Lung (tissue), 11 donors: ENCODE measurements at regions not wholly inside any gene's neighbourhood (a gene's known extent, or its start where the extent isn't known, plus 50 kb on each side); places are given as distances from the start of the nearest gene placed in this dataset.

ENCODE experiments used
- ATAC-seq: fragments of 200-7000 bp; cut with Tn5 transposase; one replicate; pipeline ENCODE4 v1.9.1; 2020; ENCODE audit warnings: moderate number of reproducible peaks; ENCODE audit not compliant: insufficient read depth, low FRiP score
- DNase-seq, 3 donors: peaks; one replicate each; pipeline ENCODE4 v3.0.0-alpha.2; 2013 to 2017
- H3K27ac ChIP-seq, 2 donors: one replicate each; pipeline ENCODE4 v1.5.1; 2013; ENCODE audit warnings: mild to moderate bottlenecking in 2 of 2, moderate library complexity in 2 of 2, control low read depth in 1 of 2, inconsistent platforms in 1 of 2, low read depth in 1 of 2, low read length in 1 of 2
- H3K27me3 ChIP-seq, 3 donors: one replicate each; pipeline ENCODE4 v1.5.1; 2013; ENCODE audit warnings: low read length in 2 of 3; ENCODE audit not compliant: control insufficient read depth in 3 of 3, insufficient read depth in 3 of 3
- H3K36me3 ChIP-seq, 4 donors: one replicate each; pipeline ENCODE4 v1.5.1; 2013; ENCODE audit warnings: low read length in 4 of 4, mild to moderate bottlenecking in 1 of 4, moderate library complexity in 1 of 4; ENCODE audit not compliant: control insufficient read depth in 4 of 4, insufficient read depth in 4 of 4
- H3K4me1 ChIP-seq, 5 donors: one replicate each; pipeline ENCODE4 v1.5.1; 2013; ENCODE audit warnings: low read length in 5 of 5, mild to moderate bottlenecking in 2 of 5, moderate library complexity in 1 of 5; ENCODE audit not compliant: control insufficient read depth in 5 of 5, insufficient read depth in 5 of 5
- H3K4me3 ChIP-seq: one replicate; pipeline ENCODE4 v1.5.1; 2013; ENCODE audit warnings: mild to moderate bottlenecking, control low read depth, moderate library complexity
- H3K9ac ChIP-seq, 2 donors: one replicate each; pipeline ENCODE4 v1.5.1; 2013; ENCODE audit warnings: low read length in 2 of 2, control low read depth in 1 of 2; ENCODE audit not compliant: insufficient read depth in 1 of 2
- H3K9me3 ChIP-seq, 4 donors: one replicate each; pipeline ENCODE4 v1.5.1; 2013; ENCODE audit warnings: low read length in 3 of 4, mild to moderate bottlenecking in 1 of 4, moderate library complexity in 1 of 4; ENCODE audit not compliant: control insufficient read depth in 4 of 4, insufficient read depth in 3 of 4
- CTCF ChIP-seq: IDR thresholded peaks from 2 replicates; pipeline ENCODE4 v1.5.1; 2012; ENCODE audit warnings: mild to moderate bottlenecking; ENCODE audit errors: control extremely low read depth, extremely low read depth
- WGBS, 2 donors: extraction: QIAGEN DNeasy Blood & Tissue Kit; methylation state at CpG; one replicate each; pipeline ENCODE4 v1.1.7; 2013; 5-methylcytosine and 5-hydroxymethylcytosine counted together
- donor health status: control.
- donor health status: control.
- donor health status: Bipolar disorder and iron deficiency.
- donor health status: healthy.
- donor health status: DM: yes; HTN: yes; CAD: no.

- no peak for TF ChIP-seq CTCF
These were observed 315.8 kb upstream of the KLHL29 start for GRCh38 chr2:23069156-23069555.

GRCh38 chr2:23069923-23070322 is 315.1 kb upstream of the KLHL29 start:
- peak in 1 of 3 donors; percentile 11 for DNase-seq
- 27 to 40% methylated on average over 3 of the region's 3 CpGs for WGBS, 2 donors
- Histone ChIP-seq H3K4me3 (no peak overlapping the region), H3K4me1 (peaks cover 0 to 3% (median 0%) of the 10 kb centered on the region in 5 donors), H3K9me3 (no peaks in the 10 kb centered on the region), H3K9ac (no peak overlapping the region), H3K36me3 (no peaks in the 10 kb centered on the region), H3K27me3 (no peaks in the 10 kb centered on the region), H3K27ac (no peak overlapping the region)
- no peak for TF ChIP-seq CTCF
- ATAC-seq, result no peak

More at GRCh38 chr2:23069156-23069555, 315.8 kb upstream of the KLHL29 start:
- Histone ChIP-seq H3K9ac (no peak overlapping the region), H3K4me3 (no peak overlapping the region), H3K27me3 (no peaks in the 10 kb centered on the region), H3K9me3 (no peaks in the 10 kb centered on the region), H3K36me3 (no peaks in the 10 kb centered on the region), H3K4me1 (peaks cover 0 to 3% (median 0%) of the 10 kb centered on the region in 5 donors), H3K27ac (no peak overlapping the region)
- no peak for DNase-seq
- ATAC-seq, result no peak
- WGBS, 2 donors, result 88 to 95% methylated on average over 3 of the region's 3 CpGs

GRCh38 chr2:23073056-23073455 is 311.9 kb upstream of the KLHL29 start:
- no peaks in the 10 kb centered on the region for H3K36me3 ChIP-seq
- no peak for TF ChIP-seq CTCF
- no peak for ATAC-seq
- H3K27me3 ChIP-seq, result no peaks in the 10 kb centered on the region
- H3K4me1 ChIP-seq, result no peaks in the 10 kb centered on the region
- H3K9me3 ChIP-seq, result no peaks in the 10 kb centered on the region
- no peak overlapping the region for H3K4me3 ChIP-seq
- DNase-seq, result no peak
- no peak overlapping the region for H3K9ac ChIP-seq
- no peak overlapping the region for H3K27ac ChIP-seq

GRCh38 chr2:23073671-23074070 is 311.3 kb upstream of the KLHL29 start:
- ATAC-seq (no peak), DNase-seq (no peak)
- 50 to 63% methylated on average over 2 of the region's 2 CpGs for WGBS, 2 donors
- Histone ChIP-seq H3K9ac (no peak overlapping the region), H3K27ac (no peak overlapping the region), H3K9me3 (no peaks in the 10 kb centered on the region), H3K4me1 (no peaks in the 10 kb centered on the region), H3K36me3 (no peaks in the 10 kb centered on the region), H3K27me3 (no peaks in the 10 kb centered on the region), H3K4me3 (no peak overlapping the region)
- no peak for TF ChIP-seq CTCF
